Astrocyte of the cerebellum (primary cell): ENCODE measurements at regions not wholly inside any gene's neighbourhood (a gene's known extent, or its start where the extent isn't known, plus 50 kb on each side); places are given as distances from the start of the nearest gene placed in this dataset.
A peak's percentile ranks its signal among the peaks of the same experiment; 100 is the strongest.

Source experiments
- DNase-seq: peaks from one replicate; pipeline ENCODE4 v3.0.0-alpha.2; 2011; ENCODE audit warnings: low read depth
- H3K4me3 ChIP-seq: 2 replicates; pipeline ENCODE4 v1.5.1; 2011; ENCODE audit warnings: mild to moderate bottlenecking, low read depth, low read length, moderate library complexity
- CTCF ChIP-seq: IDR thresholded peaks from 2 replicates; pipeline ENCODE4 v1.5.1; 2012; ENCODE audit warnings: low read length, low read depth, moderate library complexity, mild to moderate bottlenecking; ENCODE audit errors: missing control alignments
- in situ Hi-C: cut with HindIII; loops from 2 replicates; pipeline ENCODE4 v1.10.0; 2017; ENCODE audit warnings: low sequenced_read_pairs

- DNase-seq = no peak
- no peak for TF ChIP-seq CTCF
- H3K4me3 ChIP-seq = no peak overlapping the region
- in situ Hi-C loops = no loop called here
These were observed 162.3 kb downstream of the INHBA start for GRCh38 chr7:41540601-41541000.

- DNase-seq = peak; percentile 20
- no peak for TF ChIP-seq CTCF
- in situ Hi-C loops = no loop called here
- no peak overlapping the region for H3K4me3 ChIP-seq
These were observed 163.8 kb downstream of the INHBA start for GRCh38 chr7:41538810-41539724.

- TF ChIP-seq CTCF = no peak
- DNase-seq = no peak
- no peak overlapping the region for H3K4me3 ChIP-seq
- in situ Hi-C loops = no loop called here
These were observed 165.8 kb downstream of the INHBA start for GRCh38 chr7:41536873-41537665.

GRCh38 chr7:41536122-41536872, 166.6 kb downstream of the INHBA start:
- TF ChIP-seq CTCF = no peak
- in situ Hi-C loops = no loop called here

GRCh38 chr7:41529831-41530230, 173.1 kb downstream of the INHBA start:
- no peak for DNase-seq
- H3K4me3 ChIP-seq = no peak overlapping the region
- in situ Hi-C loops = no loop called here
- no peak for TF ChIP-seq CTCF

More at GRCh38 chr7:41536122-41536872, 166.6 kb downstream of the INHBA start:
- no peak overlapping the region for H3K4me3 ChIP-seq
- peak; percentile 28 for DNase-seq

- no peak for DNase-seq
- in situ Hi-C loops = no loop called here
- H3K4me3 ChIP-seq = no peak overlapping the region
- TF ChIP-seq CTCF = no peak
These were observed 178.0 kb downstream of the INHBA start for GRCh38 chr7:41524876-41525275.
